Mucosa of rectum (tissue), 2 donors: ENCODE measurements at regions not wholly inside any gene's neighbourhood (a gene's known extent, or its start where the extent isn't known, plus 50 kb on each side); places are given as distances from the start of the nearest gene placed in this dataset.
"Not testable (repeated sequence)": the region's sequence is repeated elsewhere in the genome, so short reads cannot be mapped to it uniquely, and the experiment has no call there.

Experiments
- H3K27ac ChIP-seq, 2 donors: one replicate each; pipeline ENCODE4 v1.7.0; 2013; ENCODE audit warnings: inconsistent platforms in 2 of 2, low read depth in 2 of 2, low read length in 2 of 2
- H3K27me3 ChIP-seq, 2 donors: one replicate each; pipeline ENCODE4 v1.7.0; 2013; ENCODE audit warnings: low read length in 2 of 2; ENCODE audit not compliant: control insufficient read depth in 2 of 2, insufficient read depth in 2 of 2
- H3K36me3 ChIP-seq, 2 donors: one replicate each; pipeline ENCODE4 v1.7.0; 2013; ENCODE audit warnings: low read length in 2 of 2; ENCODE audit not compliant: control insufficient read depth in 2 of 2, insufficient read depth in 2 of 2
- H3K4me1 ChIP-seq, 2 donors: one replicate each; pipeline ENCODE4 v1.7.0; 2013; ENCODE audit warnings: low read length in 2 of 2, mild to moderate bottlenecking in 1 of 2; ENCODE audit not compliant: control insufficient read depth in 2 of 2, insufficient read depth in 2 of 2
- H3K4me3 ChIP-seq, 2 donors: one replicate each; pipeline ENCODE4 v1.7.0; 2013; ENCODE audit warnings: low read length in 2 of 2
- H3K9ac ChIP-seq, 2 donors: one replicate each; pipeline ENCODE4 v1.7.0; 2013; ENCODE audit warnings: low read length in 2 of 2, low read depth in 1 of 2, mild to moderate bottlenecking in 1 of 2
- H3K9me3 ChIP-seq, 2 donors: one replicate each; pipeline ENCODE4 v1.7.0; 2013; ENCODE audit warnings: low read length in 2 of 2; ENCODE audit not compliant: control insufficient read depth in 2 of 2
- donor health status: healthy.
- donor health status: Normal muscosa, but diverticular disease.

- Histone ChIP-seq H3K27me3 (no peaks in the 10 kb centered on the region), H3K27ac (no peak overlapping the region)
These were observed 335.2 kb downstream of the C3orf38 start for GRCh38 chr3:88485001-88485400.

DNA sequence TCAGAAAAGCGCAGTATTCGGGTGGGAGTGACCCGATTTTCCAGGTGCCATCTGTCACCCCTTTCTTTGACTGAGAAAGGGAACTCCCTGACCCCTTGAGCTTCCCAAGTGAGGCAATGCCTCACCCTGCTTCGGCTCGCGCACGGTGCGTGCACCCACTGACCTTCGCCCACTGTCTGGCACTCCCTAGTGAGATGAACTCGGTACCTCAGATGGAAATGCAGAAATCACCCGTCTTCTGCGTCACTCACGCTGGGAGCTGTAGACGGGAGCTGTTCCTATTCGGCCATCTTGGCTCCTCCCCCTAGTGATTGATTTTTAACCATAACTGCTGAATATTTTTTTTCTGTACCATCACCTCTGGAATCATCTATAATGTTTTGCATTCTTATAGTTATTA lies 359.1 kb downstream of the C3orf38 start:
- not testable (repeated sequence) for H3K9ac ChIP-seq, H3K36me3 ChIP-seq, H3K27me3 ChIP-seq, H3K4me3 ChIP-seq, H3K27ac ChIP-seq, H3K4me1 ChIP-seq, H3K9me3 ChIP-seq

More at GRCh38 chr3:88485001-88485400, 335.2 kb downstream of the C3orf38 start:
- Histone ChIP-seq H3K4me1 (no peaks in the 10 kb centered on the region), H3K9ac (no peak overlapping the region), H3K4me3 (no peak overlapping the region), H3K36me3 (no peaks in the 10 kb centered on the region), H3K9me3 (no peaks in the 10 kb centered on the region)

- no peak overlapping the region for H3K9ac ChIP-seq
- H3K36me3 ChIP-seq, result no peaks in the 10 kb centered on the region
- H3K4me3 ChIP-seq, result no peak overlapping the region
- peaks cover 0 to 3% of the 10 kb centered on the region in 2 donors for H3K4me1 ChIP-seq
- H3K9me3 ChIP-seq, result no peaks in the 10 kb centered on the region
- H3K27me3 ChIP-seq, result no peaks in the 10 kb centered on the region
- H3K27ac ChIP-seq, result no peak overlapping the region
These were observed 359.8 kb downstream of the C3orf38 start for GRCh38 chr3:88509582-88509981.

DNA sequence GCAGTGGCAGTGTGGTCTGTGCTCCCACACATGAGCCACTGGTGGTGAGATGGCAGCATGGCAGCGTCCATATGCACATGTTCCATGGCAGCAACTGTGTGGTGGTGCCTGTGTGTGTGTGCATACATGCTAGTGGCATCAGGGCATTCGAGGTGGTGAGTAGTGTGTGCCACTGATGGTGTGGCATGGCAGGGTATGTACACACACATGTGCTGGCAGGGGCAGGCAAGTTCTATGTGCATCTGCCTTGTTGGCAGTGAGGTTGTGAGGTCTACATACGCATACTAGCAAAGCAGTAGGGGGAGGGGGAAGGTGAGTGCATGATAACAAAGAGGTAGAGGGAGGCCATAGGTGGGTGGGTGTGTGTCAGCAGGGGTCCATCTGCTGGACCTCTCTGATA lies 378.7 kb downstream of the C3orf38 start:
- H3K9ac ChIP-seq, result no peak overlapping the region
- H3K4me3 ChIP-seq, result no peak overlapping the region
- no peaks in the 10 kb centered on the region for H3K9me3 ChIP-seq
- H3K36me3 ChIP-seq, result no peaks in the 10 kb centered on the region
- H3K27me3 ChIP-seq, result no peaks in the 10 kb centered on the region
- H3K27ac ChIP-seq, result no peak overlapping the region
- no peaks in the 10 kb centered on the region for H3K4me1 ChIP-seq

- H3K4me3 ChIP-seq, result no peak overlapping the region
- H3K9ac ChIP-seq, result no peak overlapping the region
- no peaks in the 10 kb centered on the region for H3K4me1 ChIP-seq
These were observed 384.8 kb downstream of the C3orf38 start for GRCh38 chr3:88534534-88534933.

GRCh38 chr3:88535563-88535962 lies 385.8 kb downstream of the C3orf38 start:
- no peaks in the 10 kb centered on the region for H3K4me1 ChIP-seq
- no peak overlapping the region for H3K9ac ChIP-seq
- H3K9me3 ChIP-seq, result no peaks in the 10 kb centered on the region
- H3K27ac ChIP-seq, result no peak overlapping the region
- no peaks in the 10 kb centered on the region for H3K36me3 ChIP-seq
- H3K4me3 ChIP-seq, result no peak overlapping the region
- H3K27me3 ChIP-seq, result no peaks in the 10 kb centered on the region

More at GRCh38 chr3:88534534-88534933, 384.8 kb downstream of the C3orf38 start:
- Histone ChIP-seq H3K36me3 (no peaks in the 10 kb centered on the region), H3K27ac (no peak overlapping the region), H3K27me3 (no peaks in the 10 kb centered on the region), H3K9me3 (no peaks in the 10 kb centered on the region)

DNA sequence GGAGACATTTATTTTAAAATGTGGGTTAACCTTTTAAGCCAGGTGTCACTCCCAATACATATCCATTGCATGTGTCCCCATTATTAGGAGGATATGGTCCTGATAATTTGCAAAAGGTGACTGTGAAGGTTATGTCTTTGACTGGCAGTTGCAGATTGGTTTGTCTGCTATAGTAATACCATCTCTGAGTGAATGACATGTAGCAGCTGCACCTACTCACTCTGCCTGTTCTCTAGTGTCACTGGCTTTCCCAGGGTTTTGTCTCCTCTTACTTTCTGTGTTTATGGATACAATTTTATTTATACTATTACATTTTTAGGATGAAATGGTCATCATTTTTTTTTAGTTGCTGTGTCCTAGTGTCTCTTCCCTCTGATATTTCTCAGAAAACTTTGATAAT lies 393.2 kb downstream of the C3orf38 start:
- Histone ChIP-seq H3K27ac (no peak overlapping the region), H3K9me3 (no peaks in the 10 kb centered on the region), H3K9ac (no peak overlapping the region), H3K36me3 (no peaks in the 10 kb centered on the region), H3K27me3 (no peaks in the 10 kb centered on the region), H3K4me1 (no peaks in the 10 kb centered on the region), H3K4me3 (no peak overlapping the region)

DNA sequence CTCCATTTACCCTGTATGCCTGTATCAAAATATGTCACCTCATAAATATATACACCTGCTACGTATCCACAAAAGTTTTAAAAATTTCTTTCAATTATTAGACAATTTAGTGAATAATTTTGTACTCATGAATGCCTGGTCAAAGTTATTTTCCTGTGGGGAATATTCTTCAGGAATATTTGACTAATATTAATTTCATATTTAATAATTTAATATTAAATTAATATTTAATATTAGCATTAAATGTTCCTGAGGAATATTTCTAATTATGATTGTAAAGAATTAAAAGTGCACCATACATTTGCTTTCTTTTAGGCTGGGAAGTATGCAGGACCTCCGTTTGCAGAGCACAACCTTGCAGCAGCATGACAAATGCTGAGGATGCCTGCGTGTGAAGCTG lies 422.7 kb downstream of the C3orf38 start:
- Histone ChIP-seq H3K27me3 (no peaks in the 10 kb centered on the region), H3K4me3 (no peak overlapping the region), H3K9ac (no peak overlapping the region), H3K9me3 (no peaks in the 10 kb centered on the region), H3K36me3 (no peaks in the 10 kb centered on the region), H3K27ac (no peak overlapping the region), H3K4me1 (no peaks in the 10 kb centered on the region)

DNA sequence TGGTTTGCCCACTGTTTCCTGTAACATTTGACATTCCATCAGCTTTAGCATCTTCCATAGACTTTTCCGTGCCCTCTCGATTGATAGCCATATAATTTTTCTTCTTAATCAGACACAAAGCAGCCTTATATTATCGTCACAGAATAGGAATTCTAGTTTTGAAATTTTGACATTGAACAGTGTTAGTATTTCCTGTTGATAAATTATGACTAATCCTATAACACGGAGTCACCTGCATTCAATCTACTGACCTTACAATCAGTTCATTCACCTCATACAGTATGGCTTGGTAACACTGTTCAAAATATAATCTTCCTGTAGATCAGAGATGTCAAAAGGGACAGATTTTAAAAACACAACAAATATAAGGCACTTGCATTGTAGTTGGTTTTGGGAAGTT lies 423.7 kb downstream of the C3orf38 start:
- Histone ChIP-seq H3K4me3 (no peak overlapping the region), H3K4me1 (no peaks in the 10 kb centered on the region), H3K9ac (no peak overlapping the region), H3K27ac (no peak overlapping the region), H3K36me3 (no peaks in the 10 kb centered on the region), H3K9me3 (no peaks in the 10 kb centered on the region), H3K27me3 (no peaks in the 10 kb centered on the region)

GRCh38 chr3:88574146-88574545 lies 424.4 kb downstream of the C3orf38 start:
- Histone ChIP-seq H3K36me3 (no peaks in the 10 kb centered on the region), H3K9me3 (no peaks in the 10 kb centered on the region), H3K9ac (no peak overlapping the region), H3K27ac (no peak overlapping the region), H3K4me1 (no peaks in the 10 kb centered on the region), H3K27me3 (no peaks in the 10 kb centered on the region), H3K4me3 (no peak overlapping the region)

DNA sequence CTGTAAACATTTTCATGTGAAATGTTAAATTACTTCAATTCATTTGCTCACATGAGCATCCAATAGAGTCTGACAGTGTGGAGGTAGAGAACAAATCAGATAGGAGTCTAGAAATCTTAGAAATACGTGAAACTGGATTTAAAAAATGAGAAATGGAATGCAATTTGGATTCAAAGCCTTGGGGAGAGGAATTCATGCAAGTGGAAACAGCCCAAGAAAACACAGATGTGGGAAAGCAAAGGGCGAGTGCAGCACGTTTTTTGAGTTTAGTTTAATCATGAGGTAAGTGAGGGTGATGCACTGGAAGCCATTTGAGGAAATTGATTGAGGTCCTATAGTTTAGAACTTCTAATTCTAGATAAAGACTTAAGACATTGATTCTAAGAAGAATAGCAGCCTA lies 434.7 kb downstream of the C3orf38 start:
- Histone ChIP-seq H3K9me3 (no peaks in the 10 kb centered on the region), H3K27me3 (no peaks in the 10 kb centered on the region), H3K4me3 (no peak overlapping the region), H3K9ac (no peak overlapping the region), H3K4me1 (no peaks in the 10 kb centered on the region), H3K36me3 (no peaks in the 10 kb centered on the region), H3K27ac (no peak overlapping the region)
